ENCODE measurements at regions not wholly inside any gene's neighbourhood (a gene's known extent, or its start where the extent isn't known, plus 50 kb on each side); places are given as distances from the start of the nearest gene placed in this dataset.
"Not testable (repeated sequence)": the region's sequence is repeated elsewhere in the genome, so short reads cannot be mapped to it uniquely, and the experiment has no call there.

- no peak for TF ChIP-seq CTCF (IDR thresholded peaks at IDR 0.05; ENCODE audit: low read depth, low read length)
- H3K4me3 ChIP-seq (ENCODE audit: low read depth, low read length), result no peak overlapping the region
These were observed 64.9 kb upstream of the KBTBD8 start for GRCh38 chr3:66933233-66933632.

DNA sequence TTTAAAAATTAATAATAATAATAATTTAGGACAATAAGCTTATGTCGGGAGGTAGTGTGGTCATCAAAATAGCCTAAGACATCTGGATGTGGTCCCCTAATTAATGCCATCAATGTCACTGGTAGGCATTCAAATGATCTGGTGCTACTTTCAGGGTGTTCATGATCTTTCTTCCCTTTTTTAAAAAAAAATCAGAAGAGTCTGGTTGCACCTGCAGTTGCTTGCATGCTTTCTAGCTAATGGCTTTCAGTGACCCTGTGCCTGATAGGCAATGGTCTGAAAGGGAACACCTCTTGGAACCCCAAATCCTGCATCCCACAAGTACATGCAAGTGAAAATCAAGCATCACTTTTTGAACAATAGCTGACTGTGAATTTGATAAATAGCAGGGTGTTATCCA, 64.1 kb upstream of the KBTBD8 start:
- no peak overlapping the region for H3K4me3 ChIP-seq (ENCODE audit: low read depth, low read length)
- no peak for TF ChIP-seq CTCF (IDR thresholded peaks at IDR 0.05; ENCODE audit: low read depth, low read length)

- no peak overlapping the region for H3K4me3 ChIP-seq (ENCODE audit: low read depth, low read length)
- no peak for TF ChIP-seq CTCF (IDR thresholded peaks at IDR 0.05; ENCODE audit: low read depth, low read length)
These were observed 63.4 kb upstream of the KBTBD8 start for GRCh38 chr3:66934725-66935124.

GRCh38 chr3:66937041-66937440, 61.1 kb upstream of the KBTBD8 start:
- H3K4me3 ChIP-seq (ENCODE audit: low read depth, low read length), result not testable (repeated sequence)

- H3K4me3 ChIP-seq (ENCODE audit: low read depth, low read length), result no peak overlapping the region
- TF ChIP-seq CTCF (IDR thresholded peaks at IDR 0.05; ENCODE audit: low read depth, low read length), result peak; percentile 67
These were observed 59.7 kb upstream of the KBTBD8 start for GRCh38 chr3:66938338-66938963.

- no peak overlapping the region for H3K4me3 ChIP-seq (ENCODE audit: low read depth, low read length)
- no peak for TF ChIP-seq CTCF (IDR thresholded peaks at IDR 0.05; ENCODE audit: low read depth, low read length)
These were observed 50.1 kb upstream of the KBTBD8 start for GRCh38 chr3:66948041-66948440.
